ENCODE measurements at regions not wholly inside any gene's neighbourhood (a gene's known extent, or its start where the extent isn't known, plus 50 kb on each side); places are given as distances from the start of the nearest gene placed in this dataset.

- TF ChIP-seq JUN (IDR thresholded peaks at IDR 0.05; ENCODE audit: borderline replicate concordance, insufficient read depth, insufficient read length, low read depth), result no peak
- TF ChIP-seq CTCF (IDR thresholded peaks at IDR 0.05; ENCODE audit: extremely low read depth in 1 of 2, insufficient read depth in 1 of 2, low read depth in 1 of 2, low read length in 2 of 2), result no peak
- no peak for TF ChIP-seq EZH2 (IDR thresholded peaks at IDR 0.05; ENCODE audit: borderline replicate concordance, low read depth, low read length, severe bottlenecking)
- no peak for TF ChIP-seq MAX (IDR thresholded peaks at IDR 0.05; ENCODE audit: insufficient read depth, insufficient read length)
- no peak for TF ChIP-seq MYC (IDR thresholded peaks at IDR 0.05; ENCODE audit: low read depth, low read length)
- TF ChIP-seq POLR2AphosphoS5 (IDR thresholded peaks at IDR 0.05; ENCODE audit: insufficient read depth, low read depth, low read length), result no peak
- peak; percentile 62 for TF ChIP-seq FOS (IDR thresholded peaks at IDR 0.05; ENCODE audit: borderline replicate concordance, insufficient read depth, low read length)
Observed at GRCh38 chr3:23739536-23739935, 66.2 kb upstream of the UBE2E1 start.

Data from endothelial cell of umbilical vein (primary cell).